ENCODE measurements at regions not wholly inside any gene's neighbourhood (a gene's known extent, or its start where the extent isn't known, plus 50 kb on each side); places are given as distances from the start of the nearest gene placed in this dataset.

DNA sequence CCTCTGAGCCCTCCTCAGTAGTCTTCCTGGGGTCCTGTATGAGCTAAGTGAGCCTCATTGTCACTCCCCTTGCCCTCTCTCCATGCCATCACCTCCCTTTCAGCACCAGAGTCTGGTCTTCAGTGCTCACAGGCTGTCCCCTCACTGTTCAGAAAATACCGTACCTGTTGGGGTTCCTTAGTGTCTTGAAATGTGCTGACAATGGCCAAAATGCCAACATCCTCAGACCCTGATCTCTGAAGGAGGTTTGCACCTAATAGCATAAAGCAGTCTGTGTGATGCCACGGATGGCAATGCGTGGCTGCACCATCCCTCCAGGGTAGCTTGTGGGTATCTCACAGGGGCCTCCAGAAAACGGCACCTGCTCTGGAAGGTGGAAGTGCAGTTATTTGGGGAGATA, 301.0 kb upstream of the TLE3 start:
- Mint-ChIP-seq H3K27ac (no peak overlapping the region), H3K36me3 (ENCODE audit: insufficient read depth) (no peaks in the 10 kb centered on the region), H3K4me1 (ENCODE audit: low read depth) (no peaks in the 10 kb centered on the region)

DNA sequence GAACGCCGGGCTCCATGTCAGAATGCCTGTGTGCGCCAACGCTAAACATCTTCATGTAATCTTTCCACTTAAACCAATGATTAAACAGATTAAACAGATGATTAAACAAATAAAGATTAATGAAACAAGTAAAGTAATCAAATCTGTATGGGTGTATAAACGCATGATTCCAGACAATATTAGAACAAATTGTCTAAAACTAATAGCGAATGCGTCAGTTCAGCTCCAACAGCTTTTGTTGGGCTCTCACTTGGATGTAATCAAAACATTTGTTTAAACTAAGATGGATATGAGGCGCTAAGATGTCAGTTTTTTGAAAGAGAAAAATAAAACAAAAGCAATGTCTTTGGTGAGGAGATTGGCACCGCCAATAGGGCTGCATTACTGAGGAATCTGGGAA, 299.1 kb upstream of the TLE3 start:
- Mint-ChIP-seq H3K36me3 (ENCODE audit: insufficient read depth) (no peaks in the 10 kb centered on the region), H3K27ac (no peak overlapping the region), H3K4me3 (ENCODE audit: low read depth) (no peak overlapping the region), H3K4me1 (ENCODE audit: low read depth) (no peaks in the 10 kb centered on the region), H3K27me3 (peaks cover 57% of the 10 kb centered on the region), H3K9me3 (ENCODE audit: low read depth) (no peaks in the 10 kb centered on the region)
- no peak for DNase-seq (ENCODE audit: low spot score, unreplicated experiment)
- TF ChIP-seq, protein P1, sequence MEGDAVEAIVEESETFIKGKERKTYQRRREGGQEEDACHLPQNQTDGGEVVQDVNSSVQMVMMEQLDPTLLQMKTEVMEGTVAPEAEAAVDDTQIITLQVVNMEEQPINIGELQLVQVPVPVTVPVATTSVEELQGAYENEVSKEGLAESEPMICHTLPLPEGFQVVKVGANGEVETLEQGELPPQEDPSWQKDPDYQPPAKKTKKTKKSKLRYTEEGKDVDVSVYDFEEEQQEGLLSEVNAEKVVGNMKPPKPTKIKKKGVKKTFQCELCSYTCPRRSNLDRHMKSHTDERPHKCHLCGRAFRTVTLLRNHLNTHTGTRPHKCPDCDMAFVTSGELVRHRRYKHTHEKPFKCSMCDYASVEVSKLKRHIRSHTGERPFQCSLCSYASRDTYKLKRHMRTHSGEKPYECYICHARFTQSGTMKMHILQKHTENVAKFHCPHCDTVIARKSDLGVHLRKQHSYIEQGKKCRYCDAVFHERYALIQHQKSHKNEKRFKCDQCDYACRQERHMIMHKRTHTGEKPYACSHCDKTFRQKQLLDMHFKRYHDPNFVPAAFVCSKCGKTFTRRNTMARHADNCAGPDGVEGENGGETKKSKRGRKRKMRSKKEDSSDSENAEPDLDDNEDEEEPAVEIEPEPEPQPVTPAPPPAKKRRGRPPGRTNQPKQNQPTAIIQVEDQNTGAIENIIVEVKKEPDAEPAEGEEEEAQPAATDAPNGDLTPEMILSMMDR (IDR thresholded peaks at IDR 0.05; ENCODE audit: unreplicated experiment), result no peak

More for the DNA sequence above, 301.0 kb upstream of the TLE3 start:
- TF ChIP-seq, protein P1 (IDR thresholded peaks at IDR 0.05; ENCODE audit: unreplicated experiment), result no peak
- Mint-ChIP-seq H3K9me3 (ENCODE audit: low read depth) (no peaks in the 10 kb centered on the region), H3K27me3 (peaks cover 67% of the 10 kb centered on the region), H3K4me3 (ENCODE audit: low read depth) (no peak overlapping the region)
- DNase-seq (ENCODE audit: low spot score, unreplicated experiment), result no peak

DNA sequence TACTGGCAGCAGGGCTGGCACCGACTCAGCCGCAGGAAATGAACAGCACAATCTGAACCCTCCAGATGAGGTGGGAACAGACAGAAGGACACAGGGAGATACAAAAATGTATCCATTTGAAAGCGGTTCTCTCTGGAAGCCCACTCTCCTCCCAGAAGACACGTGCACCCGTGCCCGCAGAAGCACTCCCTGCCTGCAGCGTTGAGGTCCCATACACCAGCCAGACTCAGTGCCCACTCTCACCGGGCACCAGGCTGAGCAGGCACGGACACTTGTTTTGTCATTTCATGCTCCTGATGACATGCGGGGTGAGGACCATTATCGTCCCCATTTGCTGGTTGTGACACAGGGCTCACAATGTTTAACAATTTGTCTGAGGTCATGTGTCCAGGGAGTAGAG, 297.4 kb upstream of the TLE3 start:
- no peak for DNase-seq (ENCODE audit: low spot score, unreplicated experiment)
- H3K27me3 Mint-ChIP-seq, result peaks cover 44% of the 10 kb centered on the region
- TF ChIP-seq, protein P1 (IDR thresholded peaks at IDR 0.05; ENCODE audit: unreplicated experiment), result no peak
- H3K4me3 Mint-ChIP-seq (ENCODE audit: low read depth), result no peak overlapping the region
- H3K4me1 Mint-ChIP-seq (ENCODE audit: low read depth), result no peaks in the 10 kb centered on the region
- H3K9me3 Mint-ChIP-seq (ENCODE audit: low read depth), result no peaks in the 10 kb centered on the region
- no peaks in the 10 kb centered on the region for H3K36me3 Mint-ChIP-seq (ENCODE audit: insufficient read depth)
- no peak overlapping the region for H3K27ac Mint-ChIP-seq

DNA sequence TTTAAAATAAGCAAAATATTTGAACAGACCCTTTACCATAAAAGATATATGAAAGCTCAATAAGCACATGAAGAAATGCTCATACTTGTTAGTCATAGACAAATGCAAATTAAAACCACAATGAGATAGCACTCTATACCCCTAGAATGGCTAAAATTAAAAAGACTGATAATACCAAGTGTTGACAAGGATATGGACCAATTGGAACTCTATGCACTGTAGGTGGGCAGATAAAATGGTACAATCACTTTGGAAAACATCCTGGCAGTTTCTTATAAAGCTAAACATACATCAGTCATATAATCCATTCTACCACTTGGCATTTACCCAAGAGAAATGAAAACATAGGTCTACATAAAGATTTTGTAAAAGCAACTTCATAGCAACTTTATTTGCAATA, 293.0 kb upstream of the TLE3 start:
- no peaks in the 10 kb centered on the region for H3K9me3 Mint-ChIP-seq (ENCODE audit: low read depth)
- H3K4me3 Mint-ChIP-seq (ENCODE audit: low read depth), result no peak overlapping the region
- no peak overlapping the region for H3K27ac Mint-ChIP-seq
- H3K4me1 Mint-ChIP-seq (ENCODE audit: low read depth), result no peaks in the 10 kb centered on the region
- no peak for DNase-seq (ENCODE audit: low spot score, unreplicated experiment)
- peaks cover 22% of the 10 kb centered on the region for H3K27me3 Mint-ChIP-seq
- H3K36me3 Mint-ChIP-seq (ENCODE audit: insufficient read depth), result no peaks in the 10 kb centered on the region
- TF ChIP-seq, protein P1 (IDR thresholded peaks at IDR 0.05; ENCODE audit: unreplicated experiment), result no peak

DNA sequence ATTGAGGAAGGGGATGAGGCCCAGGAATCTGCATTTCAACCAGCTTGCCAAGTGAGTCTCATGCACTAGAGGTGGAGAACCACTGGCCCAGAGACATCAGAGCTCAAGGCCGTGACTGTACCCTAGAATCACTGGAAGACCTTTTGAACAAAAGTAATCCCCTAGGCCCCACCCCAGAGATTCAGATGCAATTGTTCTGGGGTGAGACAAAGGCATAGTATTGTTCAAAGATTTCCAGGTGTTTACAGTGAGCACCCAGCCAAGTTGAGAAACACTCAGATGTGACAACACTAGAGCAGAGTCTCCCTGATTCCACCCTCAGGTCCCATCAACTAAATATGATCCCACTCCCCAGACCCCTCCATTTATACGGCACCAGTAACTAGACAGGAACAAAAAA, 290.3 kb upstream of the TLE3 start:
- H3K4me3 Mint-ChIP-seq (ENCODE audit: low read depth), result no peak overlapping the region
- H3K27me3 Mint-ChIP-seq, result peaks cover 20% of the 10 kb centered on the region
- TF ChIP-seq, protein P1 (IDR thresholded peaks at IDR 0.05; ENCODE audit: unreplicated experiment), result no peak
- H3K36me3 Mint-ChIP-seq (ENCODE audit: insufficient read depth), result no peaks in the 10 kb centered on the region
- H3K9me3 Mint-ChIP-seq (ENCODE audit: low read depth), result no peaks in the 10 kb centered on the region
- no peak for DNase-seq (ENCODE audit: low spot score, unreplicated experiment)
- H3K4me1 Mint-ChIP-seq (ENCODE audit: low read depth), result no peaks in the 10 kb centered on the region
- no peak overlapping the region for H3K27ac Mint-ChIP-seq

All from progenitor cell of endocrine pancreas (in vitro differentiated cells).